HEK293 (cell line): ENCODE measurements at regions not wholly inside any gene's neighbourhood (a gene's known extent, or its start where the extent isn't known, plus 50 kb on each side); places are given as distances from the start of the nearest gene placed in this dataset.

Source experiments
- CTCF ChIA-PET: fragments of 350-600 bp; formaldehyde crosslinking; extraction: SDS; loops from one replicate; lab custom pipeline; 2021; ENCODE audit warnings: antibody characterized with exemption; lab: Yijun Ruan, JAX
- POLR2A ChIA-PET: fragments of 300-600 bp; formaldehyde crosslinking; extraction: SDS; loops from one replicate; lab custom pipeline; 2020; ENCODE audit warnings: antibody characterized with exemption, inconsistent platforms; lab: Yijun Ruan, JAX
- H3K27ac ChIP-seq: fragments of 200-500 bp; sonication (Bioruptor generic); 2 replicates; pipeline ENCODE4 v1.5.1; 2014; ENCODE audit warnings: low read depth, low read length, control low read depth, inconsistent platforms; ENCODE audit errors: extremely low read depth
- H3K36me3 ChIP-seq, 2 experiments: fragments of 200-500 bp in 1 of 2; sonication (Bioruptor generic) in 1 of 2; 1 replicate in 1 of 2; 2 replicates in 1 of 2; pipeline ENCODE4 v1.5.1; 2014 to 2017; ENCODE audit warnings: inconsistent platforms in 2 of 2, low read length in 2 of 2; ENCODE audit not compliant: control insufficient read depth in 2 of 2, insufficient read depth in 1 of 2
- H3K4me1 ChIP-seq: fragments of 200-500 bp; sonication (Bioruptor generic); 2 replicates; pipeline ENCODE4 v1.5.1; 2014; ENCODE audit warnings: mild to moderate bottlenecking, low read length, inconsistent platforms; ENCODE audit not compliant: control insufficient read depth, insufficient read depth
- H3K4me3 ChIP-seq: 2 replicates; pipeline ENCODE4 v1.5.1; 2011; ENCODE audit warnings: low read depth, mild to moderate bottlenecking, control low read depth, low read length, moderate library complexity
- H3K9me3 ChIP-seq: fragments of 200-500 bp; sonication (Bioruptor generic); 2 replicates; pipeline ENCODE4 v1.5.1; 2014; ENCODE audit warnings: low read depth, low read length, inconsistent platforms; ENCODE audit not compliant: control insufficient read depth, insufficient read depth
- GFI1B ChIP-seq: fragments of 450-650 bp; formaldehyde crosslinking; IDR thresholded peaks from 2 replicates; pipeline ENCODE4 v1.5.1; 2016; ENCODE audit warnings: missing biosample characterization, missing genetic modification characterization
- KLF9 ChIP-seq: fragments of 450-650 bp; formaldehyde crosslinking; IDR thresholded peaks from 2 replicates; pipeline ENCODE4 v1.5.1; 2016; ENCODE audit warnings: missing biosample characterization, missing genetic modification characterization, low read depth
- ZBTB21 ChIP-seq: fragments of 450-650 bp; formaldehyde crosslinking; IDR thresholded peaks from 2 replicates; pipeline ENCODE4 v1.5.1; 2017; ENCODE audit warnings: missing biosample characterization, missing genetic modification characterization
- ZNF133 ChIP-seq: fragments of 450-650 bp; formaldehyde crosslinking; IDR thresholded peaks from 2 replicates; pipeline ENCODE4 v1.5.1; 2016; ENCODE audit warnings: missing biosample characterization, missing genetic modification characterization
- ZNF138 ChIP-seq: fragments of 450-650 bp; formaldehyde crosslinking; IDR thresholded peaks from 2 replicates; pipeline ENCODE4 v1.5.1; 2016; ENCODE audit warnings: missing biosample characterization, missing genetic modification characterization, borderline replicate concordance
- ZNF146 ChIP-seq: fragments of 450-650 bp; formaldehyde crosslinking; IDR thresholded peaks from 2 replicates; pipeline ENCODE4 v1.5.1; 2016; ENCODE audit warnings: missing biosample characterization, missing genetic modification characterization
- ZNF202 ChIP-seq: fragments of 450-650 bp; formaldehyde crosslinking; IDR thresholded peaks from 2 replicates; pipeline ENCODE4 v1.5.1; 2016; ENCODE audit warnings: missing biosample characterization, missing genetic modification characterization, borderline replicate concordance
- ZNF24 ChIP-seq: fragments of 450-650 bp; formaldehyde crosslinking; IDR thresholded peaks from 2 replicates; pipeline ENCODE4 v1.5.1; 2016; ENCODE audit warnings: missing biosample characterization, missing genetic modification characterization
- ZNF248 ChIP-seq: fragments of 450-650 bp; formaldehyde crosslinking; IDR thresholded peaks from 2 replicates; pipeline ENCODE4 v1.5.1; 2017; ENCODE audit warnings: missing biosample characterization, missing genetic modification characterization
- ZNF341 ChIP-seq: fragments of 450-650 bp; formaldehyde crosslinking; IDR thresholded peaks from 2 replicates; pipeline ENCODE4; 2016; ENCODE audit warnings: low read depth, missing biosample characterization, missing genetic modification characterization
- ZNF350 ChIP-seq: fragments of 450-650 bp; formaldehyde crosslinking; IDR thresholded peaks from 2 replicates; pipeline ENCODE4 v1.5.0; 2017; ENCODE audit warnings: missing biosample characterization, mild to moderate bottlenecking, missing genetic modification characterization
- ZNF416 ChIP-seq: fragments of 450-650 bp; formaldehyde crosslinking; IDR thresholded peaks from 2 replicates; pipeline ENCODE4 v1.5.1; 2016; ENCODE audit warnings: missing biosample characterization, missing genetic modification characterization
- ZNF423 ChIP-seq: fragments of 450-650 bp; formaldehyde crosslinking; IDR thresholded peaks from 2 replicates; pipeline ENCODE4 v1.5.1; 2016; ENCODE audit warnings: missing biosample characterization, missing genetic modification characterization
- ZNF560 ChIP-seq: fragments of 450-650 bp; formaldehyde crosslinking; IDR thresholded peaks from 2 replicates; pipeline ENCODE4 v1.5.1; 2017; ENCODE audit warnings: missing biosample characterization, missing genetic modification characterization, borderline replicate concordance
- ZNF561 ChIP-seq: fragments of 450-650 bp; IDR thresholded peaks from 2 replicates; pipeline ENCODE4 v1.5.1; 2018; ENCODE audit warnings: missing biosample characterization, missing genetic modification characterization, borderline replicate concordance
- ZNF610 ChIP-seq: fragments of 450-650 bp; formaldehyde crosslinking; IDR thresholded peaks from 2 replicates; pipeline ENCODE4 v1.5.1; 2016; ENCODE audit warnings: missing biosample characterization, missing genetic modification characterization, borderline replicate concordance
- ZNF629 ChIP-seq: fragments of 450-650 bp; formaldehyde crosslinking; IDR thresholded peaks from 2 replicates; pipeline ENCODE4 v1.5.1; 2017; ENCODE audit warnings: missing biosample characterization, missing genetic modification characterization
- ZNF654 ChIP-seq: fragments of 450-650 bp; formaldehyde crosslinking; IDR thresholded peaks from 2 replicates; pipeline ENCODE4 v1.5.1; 2016; ENCODE audit warnings: low read depth, missing biosample characterization, missing genetic modification characterization
- ZNF843 ChIP-seq: fragments of 450-650 bp; formaldehyde crosslinking; IDR thresholded peaks from 2 replicates; pipeline ENCODE4 v1.5.1; 2016; ENCODE audit warnings: missing biosample characterization, missing genetic modification characterization
- TF ChIP-seq, protein P1 (sequence below): fragments of 450-650 bp; formaldehyde crosslinking; IDR thresholded peaks from 2 replicates; pipeline ENCODE4; 2016; ENCODE audit warnings: missing biosample characterization, missing genetic modification characterization
- TF ChIP-seq, protein P2 (sequence below): fragments of 450-650 bp; formaldehyde crosslinking; IDR thresholded peaks from 2 replicates; pipeline ENCODE4 v1.5.1; 2017; ENCODE audit warnings: missing biosample characterization, missing genetic modification characterization
- TF ChIP-seq, protein P3 (sequence below): sonication (generic); formaldehyde crosslinking; IDR thresholded peaks from 2 replicates; pipeline ENCODE4 v1.8.1; 2022; ENCODE audit warnings: mild to moderate bottlenecking, moderate library complexity, missing genetic modification reagents
- TF ChIP-seq, protein P4 (sequence below): fragments of 450-650 bp; formaldehyde crosslinking; IDR thresholded peaks from 2 replicates; pipeline ENCODE4 v1.5.1; 2017; ENCODE audit warnings: missing biosample characterization, mild to moderate bottlenecking, missing genetic modification characterization, moderate library complexity
- TF ChIP-seq, protein P5 (sequence below): fragments of 450-650 bp; formaldehyde crosslinking; IDR thresholded peaks from 2 replicates; pipeline ENCODE4 v1.5.1; 2016; ENCODE audit warnings: missing biosample characterization, missing genetic modification characterization, borderline replicate concordance

DNA sequence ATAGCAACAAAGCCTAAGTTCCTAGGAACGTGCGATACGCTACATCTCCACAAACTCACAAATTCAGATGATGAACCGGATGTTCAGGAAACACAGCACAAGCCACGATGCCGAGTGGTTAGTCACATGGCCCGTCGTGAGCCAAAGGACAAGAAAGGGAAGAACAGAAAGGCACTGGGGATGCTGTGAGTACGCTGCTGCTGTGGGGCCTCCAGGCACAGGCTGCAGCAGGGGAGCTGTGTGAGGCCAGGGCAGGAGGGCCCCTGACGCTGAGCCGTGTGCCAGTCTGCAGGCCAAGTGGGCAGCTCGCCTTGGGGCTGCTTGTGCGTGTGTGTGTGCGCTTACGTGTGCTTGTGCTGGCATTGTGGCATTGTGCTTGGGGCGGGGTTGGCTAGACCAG lies 89.4 kb downstream of the CTTN start:
- CTCF ChIA-PET: no interaction called here
- no peaks in the 10 kb centered on the region for H3K9me3 ChIP-seq

DNA sequence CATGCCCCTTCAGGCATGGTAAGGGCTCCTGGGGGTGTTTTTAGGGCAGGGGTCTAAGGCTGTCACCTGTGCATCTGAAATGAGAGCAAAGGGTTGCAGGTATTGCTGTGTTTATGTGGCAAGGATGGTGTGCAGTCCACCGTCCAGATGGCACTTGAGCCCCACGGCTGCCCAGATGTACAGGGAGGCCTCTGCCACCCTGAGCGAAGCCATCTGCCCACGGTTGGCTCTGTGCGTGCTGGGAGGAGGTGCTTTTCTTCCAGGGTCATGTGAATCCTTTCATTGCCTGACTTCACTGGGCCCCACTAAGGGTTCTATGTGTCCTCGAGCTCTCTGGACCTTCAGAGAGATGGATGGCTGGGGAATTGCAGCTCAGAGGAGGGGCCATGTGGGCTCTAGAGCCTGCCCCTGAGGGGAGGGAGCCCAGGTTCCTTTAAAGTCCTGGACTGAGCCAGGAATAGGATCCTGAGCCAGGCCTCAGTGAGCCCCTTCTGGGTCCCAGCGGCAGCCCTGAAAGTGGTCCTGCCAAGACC lies 89.9 kb downstream of the CTTN start:
- Histone ChIP-seq H3K27ac (no peak overlapping the region), H3K9me3 (no peaks in the 10 kb centered on the region), H3K36me3 (no peaks in the 10 kb centered on the region), H3K4me3 (no peak overlapping the region), H3K4me1 (no peaks in the 10 kb centered on the region)
- ChIA-PET POLR2A (no interaction called here), CTCF (no interaction called here)
- TF ChIP-seq, protein P1, sequence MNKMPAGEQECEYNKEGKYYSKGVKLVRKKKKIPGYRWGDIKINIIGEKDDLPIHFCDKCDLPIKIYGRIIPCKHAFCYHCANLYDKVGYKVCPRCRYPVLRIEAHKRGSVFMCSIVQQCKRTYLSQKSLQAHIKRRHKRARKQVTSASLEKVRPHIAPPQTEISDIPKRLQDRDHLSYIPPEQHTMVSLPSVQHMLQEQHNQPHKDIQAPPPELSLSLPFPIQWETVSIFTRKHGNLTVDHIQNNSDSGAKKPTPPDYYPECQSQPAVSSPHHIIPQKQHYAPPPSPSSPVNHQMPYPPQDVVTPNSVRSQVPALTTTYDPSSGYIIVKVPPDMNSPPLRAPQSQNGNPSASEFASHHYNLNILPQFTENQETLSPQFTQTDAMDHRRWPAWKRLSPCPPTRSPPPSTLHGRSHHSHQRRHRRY (tag by site-specific recombination): no peak
- TF ChIP-seq ZNF138 (tag by site-specific recombination) (no peak), ZNF146 (no peak), ZNF416 (tag by site-specific recombination) (no peak), ZNF560 (tag by site-specific recombination) (no peak), ZNF341 (tag by site-specific recombination) (no peak), ZBTB21 (tag by site-specific recombination) (no peak), ZNF350 (tag by site-specific recombination) (no peak), ZNF561 (tag by site-specific recombination) (no peak), ZNF202 (tag by site-specific recombination) (no peak), ZNF133 (tag by site-specific recombination) (no peak), GFI1B (tag by site-specific recombination) (no peak), ZNF654 (no peak), KLF9 (tag by site-specific recombination) (no peak), ZNF423 (tag by site-specific recombination) (no peak), ZNF610 (tag by site-specific recombination) (no peak)
- TF ChIP-seq, protein P2, sequence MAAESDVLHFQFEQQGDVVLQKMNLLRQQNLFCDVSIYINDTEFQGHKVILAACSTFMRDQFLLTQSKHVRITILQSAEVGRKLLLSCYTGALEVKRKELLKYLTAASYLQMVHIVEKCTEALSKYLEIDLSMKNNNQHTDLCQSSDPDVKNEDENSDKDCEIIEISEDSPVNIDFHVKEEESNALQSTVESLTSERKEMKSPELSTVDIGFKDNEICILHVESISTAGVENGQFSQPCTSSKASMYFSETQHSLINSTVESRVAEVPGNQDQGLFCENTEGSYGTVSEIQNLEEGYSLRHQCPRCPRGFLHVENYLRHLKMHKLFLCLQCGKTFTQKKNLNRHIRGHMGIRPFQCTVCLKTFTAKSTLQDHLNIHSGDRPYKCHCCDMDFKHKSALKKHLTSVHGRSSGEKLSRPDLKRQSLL (tag by site-specific recombination): no peak

More for the DNA sequence above, 89.4 kb downstream of the CTTN start:
- Histone ChIP-seq H3K27ac (no peak overlapping the region), H3K36me3 (no peaks in the 10 kb centered on the region), H3K4me1 (no peaks in the 10 kb centered on the region), H3K4me3 (no peak overlapping the region)
- POLR2A ChIA-PET: no interaction called here
- no peak for TF ChIP-seq ZNF24 (tag by site-specific recombination)
- TF ChIP-seq, protein P3, sequence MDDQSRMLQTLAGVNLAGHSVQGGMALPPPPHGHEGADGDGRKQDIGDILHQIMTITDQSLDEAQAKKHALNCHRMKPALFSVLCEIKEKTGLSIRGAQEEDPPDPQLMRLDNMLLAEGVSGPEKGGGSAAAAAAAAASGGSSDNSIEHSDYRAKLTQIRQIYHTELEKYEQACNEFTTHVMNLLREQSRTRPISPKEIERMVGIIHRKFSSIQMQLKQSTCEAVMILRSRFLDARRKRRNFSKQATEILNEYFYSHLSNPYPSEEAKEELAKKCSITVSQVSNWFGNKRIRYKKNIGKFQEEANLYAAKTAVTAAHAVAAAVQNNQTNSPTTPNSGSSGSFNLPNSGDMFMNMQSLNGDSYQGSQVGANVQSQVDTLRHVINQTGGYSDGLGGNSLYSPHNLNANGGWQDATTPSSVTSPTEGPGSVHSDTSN (CRISPR knock-in tag): no peak
- TF ChIP-seq ZNF629 (tag by site-specific recombination): no peak
- no peak for TF ChIP-seq ZNF843
- TF ChIP-seq ZNF248 (tag by site-specific recombination): no peak
- TF ChIP-seq, protein P4, sequence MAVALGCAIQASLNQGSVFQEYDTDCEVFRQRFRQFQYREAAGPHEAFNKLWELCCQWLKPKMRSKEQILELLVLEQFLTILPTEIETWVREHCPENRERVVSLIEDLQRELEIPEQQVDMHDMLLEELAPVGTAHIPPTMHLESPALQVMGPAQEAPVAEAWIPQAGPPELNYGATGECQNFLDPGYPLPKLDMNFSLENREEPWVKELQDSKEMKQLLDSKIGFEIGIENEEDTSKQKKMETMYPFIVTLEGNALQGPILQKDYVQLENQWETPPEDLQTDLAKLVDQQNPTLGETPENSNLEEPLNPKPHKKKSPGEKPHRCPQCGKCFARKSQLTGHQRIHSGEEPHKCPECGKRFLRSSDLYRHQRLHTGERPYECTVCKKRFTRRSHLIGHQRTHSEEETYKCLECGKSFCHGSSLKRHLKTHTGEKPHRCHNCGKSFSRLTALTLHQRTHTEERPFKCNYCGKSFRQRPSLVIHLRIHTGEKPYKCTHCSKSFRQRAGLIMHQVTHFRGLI: no peak
- TF ChIP-seq, protein P5, sequence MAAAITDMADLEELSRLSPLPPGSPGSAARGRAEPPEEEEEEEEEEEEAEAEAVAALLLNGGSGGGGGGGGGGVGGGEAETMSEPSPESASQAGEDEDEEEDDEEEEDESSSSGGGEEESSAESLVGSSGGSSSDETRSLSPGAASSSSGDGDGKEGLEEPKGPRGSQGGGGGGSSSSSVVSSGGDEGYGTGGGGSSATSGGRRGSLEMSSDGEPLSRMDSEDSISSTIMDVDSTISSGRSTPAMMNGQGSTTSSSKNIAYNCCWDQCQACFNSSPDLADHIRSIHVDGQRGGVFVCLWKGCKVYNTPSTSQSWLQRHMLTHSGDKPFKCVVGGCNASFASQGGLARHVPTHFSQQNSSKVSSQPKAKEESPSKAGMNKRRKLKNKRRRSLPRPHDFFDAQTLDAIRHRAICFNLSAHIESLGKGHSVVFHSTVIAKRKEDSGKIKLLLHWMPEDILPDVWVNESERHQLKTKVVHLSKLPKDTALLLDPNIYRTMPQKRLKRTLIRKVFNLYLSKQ (tag by site-specific recombination): no peak
